Activated T-helper 2 cell treated with anti-CD3 and anti-CD28 coated beads, Interferon-gamma antibody, Interleukin-2, Interleukin-4, amounts not matched to agents 10 μg/mL and 5 μg/mL and 100 μg/mL, durations not matched to agents 14 hours and 24 hours and 36 hours (primary cell): ENCODE measurements at regions not wholly inside any gene's neighbourhood (a gene's known extent, or its start where the extent isn't known, plus 50 kb on each side); places are given as distances from the start of the nearest gene placed in this dataset.

Experiments used
- DNase-seq: peaks from one replicate; pipeline ENCODE4 v3.0.0; 2021; ENCODE audit warnings: low spot score
- H3K27ac Mint-ChIP-seq: one replicate; pipeline ENCODE4 v1.8.0; 2021; ENCODE audit warnings: mixed read lengths
- H3K27me3 Mint-ChIP-seq: one replicate; pipeline ENCODE4 v1.8.0; 2021; ENCODE audit warnings: low read depth, mixed read lengths
- H3K36me3 Mint-ChIP-seq: one replicate; pipeline ENCODE4 v1.8.0; 2021; ENCODE audit warnings: low read depth, mixed read lengths
- H3K4me1 Mint-ChIP-seq: one replicate; pipeline ENCODE4 v1.8.0; 2021; ENCODE audit warnings: low read depth, mixed read lengths
- H3K4me3 Mint-ChIP-seq: one replicate; pipeline ENCODE4 v1.8.0; 2021; ENCODE audit warnings: low read depth, mild to moderate bottlenecking, moderate library complexity, mixed read lengths
- H3K9me3 Mint-ChIP-seq: one replicate; pipeline ENCODE4 v1.8.0; 2021; ENCODE audit warnings: mixed read lengths
- intact Hi-C: fragments of 100-400 bp; cut with micrococcal nuclease; formaldehyde crosslinking; loops from one replicate; pipeline ENCODE4 v1.15.1; 2023

GRCh38 chr18:73983970-73984369, 163.7 kb downstream of the FBXO15 start:
- H3K36me3 Mint-ChIP-seq: no peaks in the 10 kb centered on the region
- H3K4me1 Mint-ChIP-seq: no peaks in the 10 kb centered on the region
- no peaks in the 10 kb centered on the region for H3K27me3 Mint-ChIP-seq
- H3K4me3 Mint-ChIP-seq: no peak overlapping the region
- H3K9me3 Mint-ChIP-seq: no peaks in the 10 kb centered on the region
- DNase-seq: no peak
- intact Hi-C loops: no loop called here
- H3K27ac Mint-ChIP-seq: no peak overlapping the region

GRCh38 chr18:73983496-73983895, 164.1 kb downstream of the FBXO15 start:
- Mint-ChIP-seq H3K27me3 (no peaks in the 10 kb centered on the region), H3K36me3 (no peaks in the 10 kb centered on the region), H3K4me3 (no peak overlapping the region), H3K9me3 (no peaks in the 10 kb centered on the region), H3K4me1 (no peaks in the 10 kb centered on the region), H3K27ac (no peak overlapping the region)
- no peak for DNase-seq
- intact Hi-C loops: no loop called here

GRCh38 chr18:73981796-73982195, 165.8 kb downstream of the FBXO15 start:
- no peak for DNase-seq
- intact Hi-C loops: no loop called here
- Mint-ChIP-seq H3K36me3 (no peaks in the 10 kb centered on the region), H3K27ac (no peak overlapping the region), H3K4me1 (no peaks in the 10 kb centered on the region), H3K27me3 (peaks cover 1% of the 10 kb centered on the region), H3K4me3 (no peak overlapping the region), H3K9me3 (no peaks in the 10 kb centered on the region)

DNA sequence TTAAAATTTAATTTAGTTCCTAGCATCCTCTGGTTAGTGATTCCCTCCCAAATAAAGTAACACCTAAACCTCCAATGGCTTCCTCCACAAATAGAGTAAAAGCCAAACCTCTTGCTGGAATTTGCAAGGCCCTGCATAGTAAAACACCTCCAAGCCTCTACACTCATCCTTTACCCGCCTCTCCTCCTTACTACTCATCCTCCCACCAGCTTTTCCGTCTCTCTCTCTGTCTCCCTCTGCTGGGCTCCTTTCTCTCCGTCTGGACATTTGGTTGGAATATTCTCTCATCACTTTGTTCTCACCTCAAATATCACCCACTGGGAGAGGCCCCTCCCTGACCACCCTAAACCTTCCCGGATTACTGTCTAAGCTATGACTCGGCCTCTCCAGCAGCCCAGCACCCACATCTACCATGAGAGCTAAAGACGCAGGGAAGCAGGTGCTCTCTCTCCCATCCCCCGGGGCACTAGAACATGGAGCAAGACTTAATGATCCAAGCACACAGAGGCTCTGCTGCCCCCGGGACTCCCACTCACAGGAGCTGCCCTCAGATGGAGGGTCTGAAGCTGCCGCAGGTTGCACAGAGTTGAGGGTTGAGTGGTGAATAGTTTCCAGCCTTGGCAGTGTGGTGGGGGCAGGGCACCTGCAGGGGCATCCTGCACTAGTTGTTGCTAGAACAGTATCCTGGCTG, 167.2 kb downstream of the FBXO15 start:
- no peaks in the 10 kb centered on the region for H3K9me3 Mint-ChIP-seq
- intact Hi-C loops: no loop called here
- H3K4me1 Mint-ChIP-seq: peaks cover 5% of the 10 kb centered on the region
- DNase-seq: no peak
- no peak overlapping the region for H3K4me3 Mint-ChIP-seq
- H3K36me3 Mint-ChIP-seq: no peaks in the 10 kb centered on the region
- H3K27me3 Mint-ChIP-seq: peaks cover 1% of the 10 kb centered on the region
- no peak overlapping the region for H3K27ac Mint-ChIP-seq

DNA sequence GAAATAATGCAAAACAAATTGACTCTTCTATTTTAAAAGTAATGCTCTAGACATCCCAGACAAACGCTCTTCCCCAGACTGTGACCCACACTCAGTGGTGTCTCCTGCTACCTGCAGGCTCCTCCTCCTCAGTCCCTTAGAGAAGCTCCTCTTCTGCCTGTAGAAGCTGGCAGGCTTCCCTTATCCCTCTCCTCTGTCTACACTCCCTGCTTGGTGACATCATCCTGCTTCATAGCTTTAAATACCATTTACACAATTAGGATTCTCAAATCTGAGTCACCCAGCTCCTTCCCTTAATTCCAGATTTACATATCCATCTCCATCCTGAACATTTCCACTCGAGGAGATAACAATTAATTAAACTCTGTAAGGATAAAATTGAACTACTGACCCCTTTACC, 167.9 kb downstream of the FBXO15 start:
- no peak for DNase-seq
- Mint-ChIP-seq H3K27ac (no peak overlapping the region), H3K4me1 (peaks cover 12% of the 10 kb centered on the region), H3K27me3 (peaks cover 1% of the 10 kb centered on the region), H3K4me3 (no peak overlapping the region), H3K36me3 (no peaks in the 10 kb centered on the region), H3K9me3 (no peaks in the 10 kb centered on the region)
- intact Hi-C loops: no loop called here

DNA sequence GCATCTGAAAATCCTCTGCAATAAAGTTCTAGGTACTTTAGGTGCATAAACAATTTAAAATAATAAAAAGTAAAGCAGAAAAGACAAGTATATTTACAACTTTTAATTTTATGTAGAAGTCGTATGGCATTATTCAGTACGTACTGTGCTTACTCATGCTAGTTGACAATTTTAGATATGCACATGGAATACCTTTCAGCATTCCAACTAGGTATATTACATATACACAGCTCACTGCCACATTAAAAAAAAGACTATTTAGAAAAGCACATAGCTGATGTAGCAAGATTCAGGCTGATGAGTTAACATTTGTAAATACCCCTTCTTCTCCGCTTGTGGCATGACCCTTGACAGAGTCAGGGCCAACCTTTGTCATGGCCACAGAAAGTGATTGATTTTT, 171.2 kb downstream of the FBXO15 start:
- Mint-ChIP-seq H3K4me3 (no peak overlapping the region), H3K27me3 (peaks cover 1% of the 10 kb centered on the region), H3K36me3 (no peaks in the 10 kb centered on the region), H3K9me3 (no peaks in the 10 kb centered on the region), H3K4me1 (peaks cover 12% of the 10 kb centered on the region), H3K27ac (no peak overlapping the region)
- intact Hi-C loops: no loop called here
- no peak for DNase-seq

DNA sequence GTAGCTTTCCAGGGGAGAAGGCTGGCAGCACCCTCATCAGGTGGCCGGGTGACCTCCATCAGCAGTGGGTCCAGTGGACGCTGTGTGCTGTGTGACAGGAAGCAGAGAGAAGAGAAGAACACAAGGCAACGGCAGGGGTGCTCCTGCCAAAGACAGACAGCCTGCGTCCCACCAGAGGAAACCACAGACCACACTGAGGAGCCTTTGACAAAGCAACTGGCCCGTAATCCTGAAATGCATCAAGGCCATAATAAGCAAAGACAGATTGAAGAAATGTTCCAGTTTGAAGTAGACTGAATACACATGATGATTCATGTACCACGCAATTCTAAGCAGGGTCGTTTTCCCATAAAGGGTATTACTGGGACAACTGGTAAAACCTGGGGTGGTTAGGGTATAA, 172.4 kb downstream of the FBXO15 start:
- no peaks in the 10 kb centered on the region for H3K36me3 Mint-ChIP-seq
- H3K27me3 Mint-ChIP-seq: peaks cover 1% of the 10 kb centered on the region
- peak overlapping the region; percentile 29 for H3K27ac Mint-ChIP-seq
- peaks cover 12% of the 10 kb centered on the region for H3K4me1 Mint-ChIP-seq
- H3K9me3 Mint-ChIP-seq: no peaks in the 10 kb centered on the region
- intact Hi-C loops: no loop called here
- peak; percentile 16 for DNase-seq
- H3K4me3 Mint-ChIP-seq: no peak overlapping the region

- Mint-ChIP-seq H3K36me3 (no peaks in the 10 kb centered on the region), H3K9me3 (no peaks in the 10 kb centered on the region), H3K27me3 (peaks cover 1% of the 10 kb centered on the region), H3K4me1 (peaks cover 12% of the 10 kb centered on the region), H3K4me3 (no peak overlapping the region), H3K27ac (no peak overlapping the region)
- no peak for DNase-seq
- intact Hi-C loops: no loop called here
Observed at GRCh38 chr18:73973972-73974371, 173.7 kb downstream of the FBXO15 start.

DNA sequence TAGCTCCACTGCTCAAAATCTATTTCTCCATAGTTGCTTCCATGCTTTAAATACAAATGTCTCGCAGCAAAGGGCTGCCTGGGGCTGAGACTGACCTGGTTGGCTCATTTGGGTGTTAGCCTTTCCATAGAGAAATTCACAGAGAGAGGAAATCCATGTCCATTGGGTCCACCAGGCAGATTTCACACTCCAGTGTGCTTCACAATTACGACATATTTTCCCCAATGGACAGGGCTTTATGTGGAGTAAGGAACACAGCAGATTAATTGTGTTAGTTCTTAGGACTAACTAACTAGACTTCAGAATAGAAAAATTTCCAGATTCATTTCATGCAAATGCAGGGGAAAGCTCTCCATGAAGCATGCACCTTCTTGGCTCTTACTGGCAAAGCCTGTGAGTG, 180.7 kb downstream of the FBXO15 start:
- Mint-ChIP-seq H3K4me3 (no peak overlapping the region), H3K9me3 (peaks cover 4% of the 10 kb centered on the region), H3K27me3 (no peaks in the 10 kb centered on the region), H3K36me3 (no peaks in the 10 kb centered on the region), H3K4me1 (no peaks in the 10 kb centered on the region), H3K27ac (no peak overlapping the region)
- intact Hi-C loops: no loop called here
- DNase-seq: no peak

GRCh38 chr18:73962256-73962655, 185.4 kb downstream of the FBXO15 start:
- H3K27ac Mint-ChIP-seq: no peak overlapping the region
- H3K9me3 Mint-ChIP-seq: peaks cover 4% of the 10 kb centered on the region
- H3K27me3 Mint-ChIP-seq: no peaks in the 10 kb centered on the region
- no peak overlapping the region for H3K4me3 Mint-ChIP-seq
- no peaks in the 10 kb centered on the region for H3K36me3 Mint-ChIP-seq
- DNase-seq: no peak
- peaks cover 5% of the 10 kb centered on the region for H3K4me1 Mint-ChIP-seq
- intact Hi-C loops: no loop called here

- no peak overlapping the region for H3K27ac Mint-ChIP-seq
- no peak for DNase-seq
- H3K4me1 Mint-ChIP-seq: peaks cover 5% of the 10 kb centered on the region
- intact Hi-C loops: no loop called here
- peaks cover 4% of the 10 kb centered on the region for H3K9me3 Mint-ChIP-seq
- H3K27me3 Mint-ChIP-seq: no peaks in the 10 kb centered on the region
- no peaks in the 10 kb centered on the region for H3K36me3 Mint-ChIP-seq
- no peak overlapping the region for H3K4me3 Mint-ChIP-seq
Observed at GRCh38 chr18:73961804-73962203, 185.8 kb downstream of the FBXO15 start.

- DNase-seq: no peak
- Mint-ChIP-seq H3K36me3 (no peaks in the 10 kb centered on the region), H3K4me3 (no peak overlapping the region), H3K9me3 (no peaks in the 10 kb centered on the region), H3K4me1 (peaks cover 8% of the 10 kb centered on the region), H3K27me3 (no peaks in the 10 kb centered on the region), H3K27ac (no peak overlapping the region)
- intact Hi-C loops: no loop called here
Observed at GRCh38 chr18:73959352-73959751, 188.3 kb downstream of the FBXO15 start.

DNA sequence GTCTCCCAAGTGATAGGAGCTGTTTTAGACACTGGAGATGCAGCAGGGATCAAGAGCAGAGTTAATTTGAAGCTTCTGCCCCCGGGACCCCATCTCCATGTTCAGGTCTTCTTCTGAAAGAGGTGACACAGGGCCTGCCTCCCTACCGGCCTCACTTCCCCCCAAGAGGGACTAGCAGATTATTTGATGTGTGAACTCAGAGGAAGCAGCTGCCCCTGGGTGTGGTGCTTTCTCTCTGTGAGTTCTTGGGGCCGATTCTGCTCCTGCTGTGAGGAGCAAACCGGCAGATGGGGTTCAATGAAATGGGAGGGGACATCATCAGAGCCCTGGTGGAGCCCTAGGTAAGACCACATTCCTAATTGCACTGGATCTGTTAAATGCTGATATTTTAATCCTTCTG, 193.4 kb downstream of the FBXO15 start:
- no peak for DNase-seq
- Mint-ChIP-seq H3K36me3 (no peaks in the 10 kb centered on the region), H3K4me1 (peaks cover 16% of the 10 kb centered on the region), H3K27me3 (no peaks in the 10 kb centered on the region), H3K9me3 (no peaks in the 10 kb centered on the region), H3K4me3 (no peak overlapping the region), H3K27ac (no peak overlapping the region)
- intact Hi-C loops: no loop called here
